ENCODE measurements at regions not wholly inside any gene's neighbourhood (a gene's known extent, or its start where the extent isn't known, plus 50 kb on each side); places are given as distances from the start of the nearest gene placed in this dataset.

- in situ Hi-C loops (cut with MboI; ENCODE audit: low sequenced_read_pairs, unreplicated experiment) = no loop called here
- DNase-seq (ENCODE audit: low spot score) = no peak
- no peak for TF ChIP-seq CTCF (IDR thresholded peaks at IDR 0.05; ENCODE audit: borderline replicate concordance, control extremely low read depth, extremely low read depth, insufficient read depth, missing control alignments)
These were observed 173.0 kb downstream of the DDX1 start for GRCh38 chr2:15764683-15765011.

GRCh38 chr2:15765211-15765610 is 173.5 kb downstream of the DDX1 start:
- no peak for TF ChIP-seq CTCF (IDR thresholded peaks at IDR 0.05; ENCODE audit: borderline replicate concordance, control extremely low read depth, extremely low read depth, insufficient read depth, missing control alignments)
- no peak for DNase-seq (ENCODE audit: low spot score)
- in situ Hi-C loops (cut with MboI; ENCODE audit: low sequenced_read_pairs, unreplicated experiment) = no loop called here

- TF ChIP-seq CTCF (IDR thresholded peaks at IDR 0.05; ENCODE audit: borderline replicate concordance, control extremely low read depth, extremely low read depth, insufficient read depth, missing control alignments) = no peak
- no peak for DNase-seq (ENCODE audit: low spot score)
- in situ Hi-C loops (cut with MboI; ENCODE audit: low sequenced_read_pairs, unreplicated experiment) = no loop called here
These were observed 174.1 kb downstream of the DDX1 start for GRCh38 chr2:15765686-15766302.

GRCh38 chr2:15766303-15766861 is 174.0 kb upstream of the MYCN start:
- DNase-seq (ENCODE audit: low spot score) = no peak
- in situ Hi-C loops (cut with MboI; ENCODE audit: low sequenced_read_pairs, unreplicated experiment) = no loop called here
- TF ChIP-seq CTCF (IDR thresholded peaks at IDR 0.05; ENCODE audit: borderline replicate concordance, control extremely low read depth, extremely low read depth, insufficient read depth, missing control alignments) = no peak

GRCh38 chr2:15766911-15767597 is 173.3 kb upstream of the MYCN start:
- TF ChIP-seq CTCF (IDR thresholded peaks at IDR 0.05; ENCODE audit: borderline replicate concordance, control extremely low read depth, extremely low read depth, insufficient read depth, missing control alignments) = no peak
- no peak for DNase-seq (ENCODE audit: low spot score)
- in situ Hi-C loops (cut with MboI; ENCODE audit: low sequenced_read_pairs, unreplicated experiment) = no loop called here

GRCh38 chr2:15767679-15768078 is 172.7 kb upstream of the MYCN start:
- no peak for DNase-seq (ENCODE audit: low spot score)
- no peak for TF ChIP-seq CTCF (IDR thresholded peaks at IDR 0.05; ENCODE audit: borderline replicate concordance, control extremely low read depth, extremely low read depth, insufficient read depth, missing control alignments)
- in situ Hi-C loops (cut with MboI; ENCODE audit: low sequenced_read_pairs, unreplicated experiment) = no loop called here
